ENCODE measurements at regions not wholly inside any gene's neighbourhood (a gene's known extent, or its start where the extent isn't known, plus 50 kb on each side); places are given as distances from the start of the nearest gene placed in this dataset.

GRCh38 chr2:204251998-204252376, 293.3 kb upstream of the PARD3B start:
- H3K4me1 Mint-ChIP-seq (ENCODE audit: low read depth): no peaks in the 10 kb centered on the region
- H3K4me3 Mint-ChIP-seq (ENCODE audit: unreplicated experiment): no peak overlapping the region
- H3K27me3 Mint-ChIP-seq (ENCODE audit: low read depth): peaks cover 1% of the 10 kb centered on the region
- peaks cover 4% of the 10 kb centered on the region for H3K9me3 Mint-ChIP-seq (ENCODE audit: low read depth)
- DNase-seq (ENCODE audit: low spot score): no peak
- no peaks in the 10 kb centered on the region for H3K36me3 Mint-ChIP-seq (ENCODE audit: low read depth)
- no peak for TF ChIP-seq CTCF (IDR thresholded peaks at IDR 0.05)
- no peak overlapping the region for H3K27ac Mint-ChIP-seq (ENCODE audit: unreplicated experiment)

- Mint-ChIP-seq H3K4me3 (ENCODE audit: unreplicated experiment) (no peak overlapping the region), H3K36me3 (ENCODE audit: low read depth) (no peaks in the 10 kb centered on the region), H3K4me1 (ENCODE audit: low read depth) (peaks cover 7% of the 10 kb centered on the region), H3K27me3 (ENCODE audit: low read depth) (no peaks in the 10 kb centered on the region), H3K27ac (ENCODE audit: unreplicated experiment) (no peak overlapping the region), H3K9me3 (ENCODE audit: low read depth) (peaks cover 4% of the 10 kb centered on the region)
- no peak for DNase-seq (ENCODE audit: low spot score)
- TF ChIP-seq CTCF (IDR thresholded peaks at IDR 0.05): no peak
Observed at GRCh38 chr2:204255071-204255470, 290.2 kb upstream of the PARD3B start.

GRCh38 chr2:204255526-204255925, 289.7 kb upstream of the PARD3B start:
- Mint-ChIP-seq H3K27me3 (ENCODE audit: low read depth) (no peaks in the 10 kb centered on the region), H3K36me3 (ENCODE audit: low read depth) (no peaks in the 10 kb centered on the region), H3K4me3 (ENCODE audit: unreplicated experiment) (no peak overlapping the region), H3K9me3 (ENCODE audit: low read depth) (peaks cover 4% of the 10 kb centered on the region), H3K27ac (ENCODE audit: unreplicated experiment) (no peak overlapping the region), H3K4me1 (ENCODE audit: low read depth) (peaks cover 11% of the 10 kb centered on the region)
- TF ChIP-seq CTCF (IDR thresholded peaks at IDR 0.05): no peak
- no peak for DNase-seq (ENCODE audit: low spot score)

- Mint-ChIP-seq H3K27me3 (ENCODE audit: low read depth) (no peaks in the 10 kb centered on the region), H3K36me3 (ENCODE audit: low read depth) (no peaks in the 10 kb centered on the region), H3K27ac (ENCODE audit: unreplicated experiment) (no peak overlapping the region), H3K4me1 (ENCODE audit: low read depth) (peaks cover 11% of the 10 kb centered on the region), H3K9me3 (ENCODE audit: low read depth) (no peaks in the 10 kb centered on the region), H3K4me3 (ENCODE audit: unreplicated experiment) (no peak overlapping the region)
- DNase-seq (ENCODE audit: low spot score): no peak
- TF ChIP-seq CTCF (IDR thresholded peaks at IDR 0.05): no peak
Observed at GRCh38 chr2:204257781-204258180, 287.5 kb upstream of the PARD3B start.

GRCh38 chr2:204258890-204259289, 286.4 kb upstream of the PARD3B start:
- no peak overlapping the region for H3K27ac Mint-ChIP-seq (ENCODE audit: unreplicated experiment)
- H3K4me3 Mint-ChIP-seq (ENCODE audit: unreplicated experiment): no peak overlapping the region
- peaks cover 11% of the 10 kb centered on the region for H3K4me1 Mint-ChIP-seq (ENCODE audit: low read depth)
- no peak for DNase-seq (ENCODE audit: low spot score)
- no peaks in the 10 kb centered on the region for H3K27me3 Mint-ChIP-seq (ENCODE audit: low read depth)
- no peaks in the 10 kb centered on the region for H3K36me3 Mint-ChIP-seq (ENCODE audit: low read depth)
- TF ChIP-seq CTCF (IDR thresholded peaks at IDR 0.05): no peak
- no peaks in the 10 kb centered on the region for H3K9me3 Mint-ChIP-seq (ENCODE audit: low read depth)

Measured in chondrocyte (in vitro differentiated cells).